ENCODE measurements at regions not wholly inside any gene's neighbourhood (a gene's known extent, or its start where the extent isn't known, plus 50 kb on each side); places are given as distances from the start of the nearest gene placed in this dataset.
"Not testable (repeated sequence)": the region's sequence is repeated elsewhere in the genome, so short reads cannot be mapped to it uniquely, and the experiment has no call there.

- not testable (repeated sequence) for DNase-seq
These were observed 1690.4 kb upstream of the DEFB115 start for GRCh38 chr20:29566901-29567635.

DNA sequence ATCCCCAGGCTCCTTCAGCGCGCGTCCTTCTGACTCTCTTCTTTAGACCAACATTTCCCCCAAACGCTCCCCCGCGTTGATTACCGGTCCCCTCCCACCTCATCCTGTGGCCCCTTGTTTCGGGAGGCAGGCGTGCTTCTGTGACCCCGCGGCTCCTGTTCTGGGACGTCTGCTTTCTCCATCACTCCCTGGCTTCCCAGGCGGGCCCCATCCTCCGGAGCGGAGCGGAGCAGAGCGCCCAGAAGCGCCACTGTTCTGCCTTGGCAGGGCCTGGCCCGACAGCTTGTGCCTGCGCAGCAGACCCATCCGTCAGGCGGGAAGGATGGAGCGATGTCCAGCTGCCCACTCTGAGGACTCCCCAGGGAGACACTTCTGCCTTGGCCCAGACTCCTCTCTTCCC, 1689.8 kb upstream of the DEFB115 start:
- DNase-seq: not testable (repeated sequence)

GRCh38 chr20:29570126-29570525, 1687.3 kb upstream of the DEFB115 start:
- not testable (repeated sequence) for DNase-seq

DNA sequence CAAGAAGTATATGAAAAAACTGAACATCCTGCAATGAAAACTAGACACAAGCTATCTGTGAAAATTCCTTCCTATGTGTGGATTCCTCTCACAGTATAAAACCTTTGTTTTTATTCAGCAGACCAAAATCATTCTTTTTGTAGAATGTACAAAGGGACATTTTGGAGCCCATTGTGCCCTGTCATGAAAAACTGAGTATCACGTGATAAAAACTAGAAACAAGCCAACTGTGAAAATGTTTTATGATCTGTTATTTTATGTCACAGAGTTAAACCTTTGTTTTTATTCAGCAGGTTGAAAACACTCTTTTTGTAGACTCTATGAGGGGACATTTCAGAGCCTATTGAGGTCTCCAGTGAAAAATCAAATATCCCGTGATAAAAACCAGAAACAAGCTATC, 1667.9 kb upstream of the DEFB115 start:
- DNase-seq: not testable (repeated sequence)

- not testable (repeated sequence) for DNase-seq
These were observed 1653.3 kb upstream of the DEFB115 start for GRCh38 chr20:29604163-29604562.

DNA sequence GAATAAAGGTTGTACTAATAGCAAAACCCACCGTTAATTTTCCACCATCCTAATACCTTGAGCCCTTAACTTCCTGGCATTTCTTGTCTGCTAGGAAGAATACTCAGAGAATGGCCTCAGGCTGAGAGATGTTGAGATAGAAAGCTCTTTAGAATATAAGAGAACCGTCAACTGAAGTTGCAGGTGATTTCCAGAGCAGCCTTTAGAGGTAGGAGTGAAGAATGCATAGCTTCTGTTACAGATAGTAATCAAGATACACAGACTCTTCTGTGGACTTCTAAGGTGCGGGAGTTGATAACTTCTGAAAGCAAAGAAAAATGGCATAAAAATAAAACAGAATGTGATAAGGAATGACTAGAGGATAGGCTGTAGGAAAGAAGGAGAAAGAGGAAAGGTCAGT, 1651.3 kb upstream of the DEFB115 start:
- not testable (repeated sequence) for DNase-seq

DNA sequence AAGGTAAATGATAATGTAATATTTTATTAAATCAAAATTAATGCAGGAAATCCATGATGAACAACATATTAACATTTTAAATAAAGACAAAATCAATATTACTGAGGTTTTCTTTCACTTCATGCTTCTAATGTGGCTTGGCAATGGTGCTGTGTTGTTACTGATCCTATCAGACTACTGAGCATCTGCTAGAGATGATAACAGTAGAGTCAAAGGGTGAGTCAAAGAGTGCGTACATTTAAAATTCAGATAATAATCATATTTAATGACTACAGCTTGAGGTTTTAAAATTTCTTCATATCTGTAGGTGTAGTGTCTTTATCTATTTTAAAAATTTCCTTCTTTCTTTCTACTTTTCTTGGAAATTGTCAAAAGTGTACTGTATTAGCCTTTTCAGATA, 1628.1 kb upstream of the DEFB115 start:
- not testable (repeated sequence) for DNase-seq
